Neural crest cell (in vitro differentiated cells): ENCODE measurements at regions not wholly inside any gene's neighbourhood (a gene's known extent, or its start where the extent isn't known, plus 50 kb on each side); places are given as distances from the start of the nearest gene placed in this dataset.

Experiments
- DNase-seq: peaks from one replicate; pipeline ENCODE4 v3.0.0; 2021; ENCODE audit warnings: low read depth, mixed read lengths, low spot score
- H3K27ac Mint-ChIP-seq: one replicate; pipeline ENCODE4 v1.8.0; 2021; ENCODE audit warnings: mild to moderate bottlenecking, mixed read lengths; ENCODE audit not compliant: unreplicated experiment
- H3K27me3 Mint-ChIP-seq: 2 replicates; pipeline ENCODE4 v1.8.0; 2021; ENCODE audit warnings: low read depth, mild to moderate bottlenecking, mixed read lengths
- H3K36me3 Mint-ChIP-seq: 2 replicates; pipeline ENCODE4 v1.8.0; 2021; ENCODE audit warnings: low read depth, mild to moderate bottlenecking, mixed read lengths
- H3K4me1 Mint-ChIP-seq: 2 replicates; pipeline ENCODE4 v1.8.0; 2021; ENCODE audit warnings: mixed read lengths
- H3K4me3 Mint-ChIP-seq: one replicate; pipeline ENCODE4 v1.8.0; 2021; ENCODE audit warnings: mild to moderate bottlenecking, mixed read lengths
- H3K9me3 Mint-ChIP-seq: 2 replicates; pipeline ENCODE4 v1.8.0; 2021; ENCODE audit warnings: mixed read lengths
- CTCF ChIP-seq: fragments of 200-600 bp; sonication (generic); conservative IDR thresholded peaks from 2 replicates; pipeline ENCODE4 v1.5.0; 2021; ENCODE audit warnings: antibody characterized with exemption, mild to moderate bottlenecking

GRCh38 chr15:70280781-70281180 is 183.1 kb upstream of the TLE3 start:
- Mint-ChIP-seq H3K4me1 (no peaks in the 10 kb centered on the region), H3K27ac (no peak overlapping the region), H3K4me3 (no peak overlapping the region), H3K36me3 (no peaks in the 10 kb centered on the region), H3K9me3 (peaks cover 3% of the 10 kb centered on the region), H3K27me3 (no peaks in the 10 kb centered on the region)
- no peak for DNase-seq
- TF ChIP-seq CTCF: no peak

GRCh38 chr15:70279096-70279495 is 181.4 kb upstream of the TLE3 start:
- Mint-ChIP-seq H3K4me1 (peaks cover 4% of the 10 kb centered on the region), H3K9me3 (peaks cover 3% of the 10 kb centered on the region), H3K36me3 (no peaks in the 10 kb centered on the region), H3K27ac (no peak overlapping the region), H3K27me3 (no peaks in the 10 kb centered on the region), H3K4me3 (no peak overlapping the region)
- DNase-seq: no peak
- TF ChIP-seq CTCF: no peak

- no peak overlapping the region for H3K27ac Mint-ChIP-seq
- no peak for DNase-seq
- no peaks in the 10 kb centered on the region for H3K27me3 Mint-ChIP-seq
- peaks cover 4% of the 10 kb centered on the region for H3K4me1 Mint-ChIP-seq
- no peaks in the 10 kb centered on the region for H3K36me3 Mint-ChIP-seq
- no peak overlapping the region for H3K4me3 Mint-ChIP-seq
- H3K9me3 Mint-ChIP-seq: peaks cover 3% of the 10 kb centered on the region
- TF ChIP-seq CTCF: no peak
Measured at GRCh38 chr15:70278644-70279043, 180.9 kb upstream of the TLE3 start.

- Mint-ChIP-seq H3K36me3 (no peaks in the 10 kb centered on the region), H3K4me3 (no peak overlapping the region), H3K9me3 (peaks cover under 1% of the 10 kb centered on the region), H3K27ac (peak overlapping the region; percentile 74), H3K4me1 (peaks cover 7% of the 10 kb centered on the region), H3K27me3 (no peaks in the 10 kb centered on the region)
- TF ChIP-seq CTCF: no peak
- no peak for DNase-seq
Measured at GRCh38 chr15:70277556-70277955, 179.8 kb upstream of the TLE3 start.

- no peak for TF ChIP-seq CTCF
- no peak overlapping the region for H3K27ac Mint-ChIP-seq
- peaks cover 15% of the 10 kb centered on the region for H3K4me1 Mint-ChIP-seq
- no peak overlapping the region for H3K4me3 Mint-ChIP-seq
- no peak for DNase-seq
- H3K36me3 Mint-ChIP-seq: no peaks in the 10 kb centered on the region
- no peaks in the 10 kb centered on the region for H3K9me3 Mint-ChIP-seq
- no peaks in the 10 kb centered on the region for H3K27me3 Mint-ChIP-seq
Measured at GRCh38 chr15:70276401-70276800, 178.7 kb upstream of the TLE3 start.
